KMS-11 (cell line): ENCODE measurements at regions not wholly inside any gene's neighbourhood (a gene's known extent, or its start where the extent isn't known, plus 50 kb on each side); places are given as distances from the start of the nearest gene placed in this dataset.

Experiments used
- H2AFZ ChIP-seq: fragments of 200-600 bp; sonication (generic); 2 replicates; pipeline ENCODE4 v1.6.1; 2016; ENCODE audit warnings: antibody characterized with exemption, mixed run types, low read depth
- H3K27ac ChIP-seq: fragments of 200-600 bp; sonication (generic); 2 replicates; pipeline ENCODE4 v1.6.1; 2016; ENCODE audit warnings: mild to moderate bottlenecking, mixed run types
- H3K27me3 ChIP-seq: fragments of 200-600 bp; sonication (generic); 2 replicates; pipeline ENCODE4 v1.6.1; 2017; ENCODE audit warnings: mild to moderate bottlenecking, low read depth, mixed run types, moderate library complexity; ENCODE audit not compliant: insufficient read depth
- H3K36me3 ChIP-seq: fragments of 200-600 bp; sonication (generic); 2 replicates; pipeline ENCODE4 v1.6.1; 2017; ENCODE audit warnings: mild to moderate bottlenecking, mixed run types; ENCODE audit not compliant: insufficient read depth
- H3K4me1 ChIP-seq: fragments of 200-600 bp; sonication (generic); 2 replicates; pipeline ENCODE4 v1.6.1; 2016; ENCODE audit warnings: mild to moderate bottlenecking, low read depth, mixed run types; ENCODE audit not compliant: poor library complexity, severe bottlenecking
- H3K4me2 ChIP-seq: fragments of 200-600 bp; sonication (generic); 2 replicates; pipeline ENCODE4 v1.7.0; 2016; ENCODE audit warnings: mild to moderate bottlenecking, mixed run types
- H3K4me3 ChIP-seq: fragments of 200-600 bp; sonication (generic); IDR thresholded peaks from 2 replicates; pipeline ENCODE4 v1.6.1; 2017; ENCODE audit warnings: low read depth, low read length, mixed read lengths; ENCODE audit not compliant: insufficient read depth
- H3K79me2 ChIP-seq: fragments of 200-600 bp; sonication (generic); 2 replicates; pipeline ENCODE4 v1.6.1; 2016; ENCODE audit warnings: low read depth, mixed run types; ENCODE audit not compliant: insufficient read depth
- H3K9ac ChIP-seq: fragments of 200-600 bp; sonication (generic); 2 replicates; pipeline ENCODE4 v1.6.1; 2016; ENCODE audit warnings: mild to moderate bottlenecking, mixed run types
- H4K20me1 ChIP-seq: fragments of 200-600 bp; sonication (generic); 2 replicates; pipeline ENCODE4 v1.6.1; 2016; ENCODE audit warnings: mild to moderate bottlenecking, mixed run types; ENCODE audit not compliant: insufficient read depth
- CTCF ChIP-seq: fragments of 200-600 bp; sonication (generic); conservative IDR thresholded peaks from 2 replicates; pipeline ENCODE4 v1.6.1; 2017; ENCODE audit warnings: low read depth, mild to moderate bottlenecking, antibody characterized with exemption, low read length, moderate library complexity, mixed read lengths

GRCh38 chr9:81190659-81191058, 498.7 kb downstream of the TLE1 start:
- H2AFZ ChIP-seq = no peak overlapping the region

DNA sequence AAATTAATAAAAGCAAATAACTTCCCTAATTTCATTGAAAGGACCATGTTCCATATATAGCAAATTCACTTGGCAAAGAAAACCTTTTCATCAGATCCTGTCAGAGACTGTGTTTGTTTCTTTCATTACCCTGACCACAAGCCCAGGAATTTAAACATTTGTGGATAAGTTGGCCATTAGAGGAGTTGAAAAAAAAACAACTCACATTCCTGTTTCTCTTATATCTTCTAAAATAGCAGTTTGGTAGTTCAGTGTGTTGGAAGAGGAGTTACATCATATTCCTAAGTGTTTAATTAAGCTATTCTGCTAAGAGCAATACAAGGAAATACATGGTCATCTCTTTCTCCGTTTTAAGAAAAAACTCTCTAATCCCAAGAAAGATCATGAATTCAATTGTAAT, 505.6 kb downstream of the TLE1 start:
- H3K4me2 ChIP-seq = no peak overlapping the region
- H3K27ac ChIP-seq = no peak overlapping the region
- H3K36me3 ChIP-seq = no peaks in the 10 kb centered on the region
- H2AFZ ChIP-seq = no peak overlapping the region
- no peak for TF ChIP-seq CTCF
- no peaks in the 10 kb centered on the region for H4K20me1 ChIP-seq
- no peaks in the 10 kb centered on the region for H3K27me3 ChIP-seq
- H3K9ac ChIP-seq = no peak overlapping the region
- H3K4me3 ChIP-seq = no peak overlapping the region
- H3K4me1 ChIP-seq = no peaks in the 10 kb centered on the region
- H3K79me2 ChIP-seq = no peaks in the 10 kb centered on the region

More at GRCh38 chr9:81190659-81191058, 498.7 kb downstream of the TLE1 start:
- H3K4me3 ChIP-seq = no peak overlapping the region
- no peaks in the 10 kb centered on the region for H3K27me3 ChIP-seq
- no peaks in the 10 kb centered on the region for H4K20me1 ChIP-seq
- TF ChIP-seq CTCF = no peak
- H3K36me3 ChIP-seq = no peaks in the 10 kb centered on the region
- H3K4me1 ChIP-seq = no peaks in the 10 kb centered on the region
- H3K27ac ChIP-seq = no peak overlapping the region
- no peak overlapping the region for H3K4me2 ChIP-seq
- no peaks in the 10 kb centered on the region for H3K79me2 ChIP-seq
- no peak overlapping the region for H3K9ac ChIP-seq

GRCh38 chr9:81182431-81182830, 506.9 kb downstream of the TLE1 start:
- Histone ChIP-seq H3K4me3 (no peak overlapping the region), H2AFZ (no peak overlapping the region), H3K4me2 (no peak overlapping the region), H4K20me1 (no peaks in the 10 kb centered on the region), H3K36me3 (no peaks in the 10 kb centered on the region), H3K4me1 (no peaks in the 10 kb centered on the region), H3K79me2 (no peaks in the 10 kb centered on the region), H3K27me3 (no peaks in the 10 kb centered on the region), H3K9ac (no peak overlapping the region), H3K27ac (no peak overlapping the region)
- TF ChIP-seq CTCF = no peak

- Histone ChIP-seq H3K4me1 (no peaks in the 10 kb centered on the region), H3K36me3 (no peaks in the 10 kb centered on the region), H3K27ac (no peak overlapping the region), H3K4me2 (no peak overlapping the region), H3K79me2 (no peaks in the 10 kb centered on the region), H2AFZ (no peak overlapping the region), H3K4me3 (no peak overlapping the region), H3K27me3 (no peaks in the 10 kb centered on the region), H3K9ac (no peak overlapping the region), H4K20me1 (no peaks in the 10 kb centered on the region)
- TF ChIP-seq CTCF = no peak
Observed at GRCh38 chr9:81174023-81174422, 515.3 kb downstream of the TLE1 start.
